GM18519 (cell line): ENCODE measurements at regions not wholly inside any gene's neighbourhood (a gene's known extent, or its start where the extent isn't known, plus 50 kb on each side); places are given as distances from the start of the nearest gene placed in this dataset.

Experiments
- ATAC-seq: cut with Tn5 transposase; IDR thresholded peaks from one replicate; pipeline ENCODE4 v1.9.1; 2021; ENCODE audit warnings: mild to moderate bottlenecking, moderate library complexity; ENCODE audit not compliant: unreplicated experiment, low FRiP score

DNA sequence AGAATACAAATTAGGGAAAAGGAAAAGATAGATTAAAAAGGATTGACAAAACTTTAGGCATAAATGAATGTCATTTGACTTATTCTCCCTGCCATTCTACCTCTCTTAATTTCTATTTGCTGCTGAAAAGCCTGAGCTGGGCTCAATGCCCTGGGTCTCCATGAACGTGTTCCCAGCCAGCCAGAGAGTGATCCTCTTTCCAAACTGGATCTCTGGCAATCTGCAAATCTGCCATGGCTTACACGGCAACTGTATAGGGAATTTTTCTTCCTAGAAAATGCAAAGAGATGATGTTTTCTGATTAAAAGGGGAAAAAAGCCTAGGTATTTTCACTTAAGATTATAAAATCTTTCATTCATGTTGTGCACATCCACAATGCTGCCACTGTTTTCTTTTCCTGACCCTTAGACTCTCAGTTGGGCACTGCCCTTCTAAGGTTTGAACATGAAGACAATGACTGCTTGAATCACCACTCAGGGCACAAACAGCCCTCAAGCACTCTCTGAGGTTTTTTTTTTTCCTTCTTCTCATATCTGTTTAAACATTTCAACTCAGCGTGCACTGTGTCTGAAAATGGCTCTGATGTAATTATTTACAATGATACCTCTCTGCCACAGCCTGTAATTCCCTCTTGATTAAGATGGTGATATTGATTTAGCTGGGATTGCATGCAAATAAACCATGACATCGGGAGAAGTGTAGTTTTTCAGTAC is 60.3 kb downstream of the DACT1 start:
- ATAC-seq, result no peak

DNA sequence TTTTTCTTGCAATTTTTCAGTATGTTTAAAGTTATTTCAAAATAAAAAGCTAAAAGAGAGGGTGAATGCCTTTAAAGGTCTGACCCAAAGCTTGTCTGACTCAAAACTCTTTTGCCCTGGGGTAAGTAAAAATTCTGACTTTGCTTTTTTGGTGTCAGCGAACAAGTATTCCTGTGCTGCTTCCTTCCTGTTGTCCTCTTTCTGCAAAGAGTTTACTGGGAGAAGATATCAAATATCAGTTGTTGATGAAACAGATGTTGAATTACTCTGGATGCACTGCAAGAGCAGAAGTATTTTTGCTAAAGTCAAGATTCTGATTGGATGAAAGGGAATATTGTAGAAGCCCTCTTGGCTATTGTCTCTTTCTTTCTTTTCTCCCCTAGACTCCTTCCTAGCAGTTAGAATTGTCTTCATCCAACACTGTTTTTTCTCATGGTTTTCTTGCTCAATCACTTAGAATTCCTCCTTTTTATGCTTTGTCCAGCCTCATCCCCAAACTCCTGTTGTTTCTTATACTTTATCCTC is 62.0 kb downstream of the DACT1 start:
- no peak for ATAC-seq

DNA sequence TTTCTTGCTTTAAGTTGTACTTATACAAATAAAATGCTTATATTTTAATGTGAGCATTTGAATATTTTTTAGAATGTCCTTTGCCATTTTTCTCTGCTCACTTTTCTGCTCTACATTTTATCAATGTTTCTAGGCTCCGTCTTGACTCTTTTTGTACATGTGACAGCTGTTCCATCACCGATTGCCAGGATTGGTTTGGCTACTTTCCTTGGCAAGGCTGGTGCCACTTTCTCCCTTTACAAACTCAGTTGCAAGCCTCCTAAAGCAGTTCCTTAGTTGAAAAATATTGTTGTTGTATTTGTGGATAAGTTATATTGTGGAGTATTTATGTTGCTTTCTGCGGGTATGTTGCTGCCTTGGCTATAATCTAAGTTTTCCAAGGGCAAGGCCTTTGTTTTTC is 63.4 kb downstream of the DACT1 start:
- ATAC-seq, result no peak

DNA sequence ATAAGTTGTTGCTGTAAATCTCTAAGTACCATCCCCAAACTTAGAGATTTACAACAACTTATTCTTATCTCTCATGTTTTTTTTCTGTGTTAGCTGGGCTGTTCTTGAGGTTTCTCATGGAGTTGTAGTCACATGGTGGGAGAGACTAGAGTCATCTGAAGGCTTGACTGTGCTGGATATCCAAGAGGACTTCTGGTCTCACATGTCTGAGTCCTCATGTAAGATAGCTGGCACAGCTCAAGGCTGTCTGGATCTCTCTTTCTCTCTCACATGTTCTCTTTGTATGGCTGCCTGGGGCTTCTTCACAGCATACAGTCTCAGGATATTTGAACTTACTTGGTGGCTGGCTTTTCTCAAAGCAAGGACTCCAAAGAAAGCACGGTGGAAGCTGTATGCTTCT is 63.8 kb downstream of the DACT1 start:
- ATAC-seq, result no peak

DNA sequence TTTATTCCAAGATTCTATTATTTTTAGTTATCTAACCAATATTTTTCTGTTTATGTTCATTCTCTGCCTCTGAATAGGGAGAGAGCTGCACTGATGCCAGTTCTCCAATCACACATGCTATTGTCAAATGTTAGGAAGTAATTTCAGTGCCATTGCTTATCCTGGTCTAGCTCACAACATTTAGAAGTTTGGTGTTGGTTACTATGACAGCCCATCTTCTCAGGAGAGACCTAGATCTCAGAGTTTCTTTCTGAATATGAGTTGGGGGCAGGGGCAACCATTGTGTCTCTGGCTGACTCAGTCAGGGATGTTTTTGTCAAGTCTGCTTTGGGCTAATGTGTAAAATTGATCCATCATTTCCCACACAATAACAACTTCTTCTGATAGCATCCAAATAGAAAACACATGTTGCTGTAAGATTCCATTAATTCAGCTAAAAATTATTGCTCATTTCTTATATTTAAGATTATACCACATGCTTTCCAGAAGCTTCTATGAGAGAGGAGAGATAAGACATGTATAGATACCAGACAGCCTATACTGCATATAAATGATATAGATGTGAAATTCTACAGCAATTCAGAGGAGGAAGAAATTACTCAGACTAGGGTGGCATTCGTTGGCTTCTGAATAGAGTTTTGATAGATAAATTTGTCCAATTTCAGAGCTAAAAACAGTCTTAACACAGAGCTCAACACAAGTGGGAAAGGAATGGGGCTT is 64.8 kb downstream of the DACT1 start:
- ATAC-seq, result no peak

DNA sequence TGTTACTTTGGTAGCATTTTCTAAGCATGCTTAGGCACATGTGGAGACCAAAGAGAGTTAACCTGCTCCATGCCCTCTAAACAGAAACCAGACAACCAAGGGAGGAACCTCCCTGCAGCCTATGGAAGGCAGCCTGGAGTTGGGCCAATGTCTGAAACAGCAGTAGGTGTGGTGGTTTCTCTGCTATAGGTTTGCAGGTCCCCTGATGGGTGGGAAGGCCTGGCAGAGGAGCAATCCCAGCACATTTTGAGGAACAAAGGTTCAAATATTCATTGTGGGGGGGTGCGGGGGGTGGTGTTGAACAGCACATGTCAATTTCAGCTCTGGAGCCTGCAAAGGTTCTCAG is 65.4 kb downstream of the DACT1 start:
- ATAC-seq, result no peak

DNA sequence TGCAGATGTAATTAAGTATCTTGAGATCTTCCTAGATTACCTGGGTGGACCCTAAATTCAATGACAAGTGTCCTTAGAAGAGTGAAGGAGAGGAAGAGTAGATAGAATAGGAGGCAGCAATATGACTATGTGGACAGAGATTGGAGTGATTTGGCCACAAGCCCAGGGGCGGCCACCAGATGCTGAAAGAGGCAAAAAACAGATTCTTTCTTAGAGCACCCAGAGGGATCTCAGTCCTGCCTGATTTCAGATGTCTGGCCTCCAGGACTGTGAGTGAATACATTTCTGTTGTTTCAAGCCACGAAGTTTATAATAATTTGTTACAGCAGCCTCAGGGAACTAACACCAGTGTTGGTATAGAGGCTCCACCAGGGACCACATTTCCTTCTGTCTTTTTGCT is 67.3 kb downstream of the DACT1 start:
- no peak for ATAC-seq

DNA sequence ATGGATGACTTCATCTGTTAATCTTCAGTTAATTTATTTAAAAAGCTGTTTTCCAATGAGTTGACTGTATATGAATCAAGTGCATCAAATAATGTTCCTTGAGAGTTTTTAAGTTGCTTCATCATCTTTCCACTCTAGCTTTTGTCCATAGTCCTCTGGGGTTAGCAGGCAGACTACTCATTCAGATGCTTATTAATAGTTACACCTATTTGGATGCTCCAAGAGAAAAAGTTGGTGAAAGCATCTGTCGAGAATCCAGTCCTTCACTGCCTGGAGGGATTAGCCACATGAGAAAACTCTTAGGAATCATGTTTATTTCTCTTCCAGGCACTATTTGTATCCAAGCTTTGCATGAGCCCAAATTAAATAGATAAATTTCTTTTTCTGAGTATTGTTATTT is 70.2 kb downstream of the DACT1 start:
- ATAC-seq, result no peak

DNA sequence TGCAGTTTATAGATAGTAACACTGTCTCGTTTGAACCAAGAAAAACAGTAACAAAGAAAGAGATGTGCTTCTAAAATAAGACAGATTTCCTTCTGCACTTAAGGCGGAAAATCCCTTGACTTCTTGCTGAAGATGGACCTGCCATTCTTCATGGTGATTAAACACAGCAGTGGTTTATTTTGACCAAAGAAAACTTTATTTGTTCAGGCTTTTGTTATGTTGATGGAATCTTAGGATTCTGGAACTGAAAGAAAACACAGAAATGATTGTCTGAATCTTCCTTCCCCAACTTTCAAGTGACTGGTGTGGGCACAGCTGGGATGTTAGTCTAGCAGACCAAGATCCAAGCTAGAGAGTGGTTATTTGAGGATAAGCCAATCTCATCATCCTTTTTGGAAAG is 72.2 kb downstream of the DACT1 start:
- no peak for ATAC-seq

DNA sequence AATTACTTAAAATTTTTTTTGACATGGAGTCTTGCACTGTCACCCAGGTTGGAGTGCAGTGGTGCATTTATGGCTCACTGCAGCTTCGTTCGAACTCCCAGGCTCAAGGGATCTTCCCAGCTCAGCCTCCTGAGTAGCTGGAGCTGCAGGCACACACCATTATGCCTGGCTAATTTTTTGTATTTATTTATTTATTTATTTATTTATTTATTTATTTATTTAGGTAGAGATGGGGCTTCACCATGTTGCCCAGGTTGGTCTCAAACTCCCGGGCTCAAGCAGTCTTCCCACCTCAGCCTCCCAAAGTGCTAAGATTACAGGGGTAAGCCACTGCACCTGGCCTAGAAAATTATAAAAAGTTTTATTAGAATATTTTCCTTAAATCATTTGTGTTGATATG is 73.6 kb downstream of the DACT1 start:
- no peak for ATAC-seq

DNA sequence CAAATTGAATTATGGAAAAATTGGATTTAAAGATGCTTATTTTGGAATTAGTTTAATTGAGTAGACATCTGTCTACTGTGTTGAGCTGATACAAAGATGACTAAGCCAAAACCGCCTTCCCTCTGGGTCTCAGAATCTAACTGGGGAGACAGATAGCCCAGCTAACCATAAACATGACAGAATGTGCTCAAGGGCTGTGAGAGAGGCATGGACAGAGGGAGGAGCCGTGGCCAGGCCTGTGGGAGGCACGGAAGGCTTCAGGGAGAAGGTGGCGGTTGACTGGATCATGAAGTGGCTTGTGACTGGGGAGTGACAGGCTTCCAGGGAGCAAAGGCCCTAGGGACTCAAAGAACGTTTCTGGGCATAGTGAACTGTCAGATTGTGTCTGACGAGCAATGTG is 74.6 kb downstream of the DACT1 start:
- ATAC-seq, result no peak

DNA sequence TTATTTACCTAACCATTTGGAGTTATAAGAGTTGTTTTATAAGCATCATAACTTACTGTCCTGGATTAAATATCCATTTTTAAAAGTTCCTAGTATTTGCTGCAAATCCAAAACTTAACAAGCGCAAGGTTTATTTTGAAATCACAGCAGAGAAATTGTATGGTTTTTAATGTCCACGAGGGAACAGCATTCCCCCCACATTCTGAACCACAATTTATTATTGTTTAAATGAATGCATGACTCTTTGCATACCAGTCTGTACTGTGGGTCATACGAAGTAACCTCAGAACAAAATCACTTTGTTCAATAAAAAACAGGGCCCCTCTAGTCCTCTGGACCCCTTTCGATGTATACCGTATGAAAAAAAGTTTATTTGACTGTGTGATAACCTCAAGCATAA is 75.9 kb downstream of the DACT1 start:
- ATAC-seq, result no peak

DNA sequence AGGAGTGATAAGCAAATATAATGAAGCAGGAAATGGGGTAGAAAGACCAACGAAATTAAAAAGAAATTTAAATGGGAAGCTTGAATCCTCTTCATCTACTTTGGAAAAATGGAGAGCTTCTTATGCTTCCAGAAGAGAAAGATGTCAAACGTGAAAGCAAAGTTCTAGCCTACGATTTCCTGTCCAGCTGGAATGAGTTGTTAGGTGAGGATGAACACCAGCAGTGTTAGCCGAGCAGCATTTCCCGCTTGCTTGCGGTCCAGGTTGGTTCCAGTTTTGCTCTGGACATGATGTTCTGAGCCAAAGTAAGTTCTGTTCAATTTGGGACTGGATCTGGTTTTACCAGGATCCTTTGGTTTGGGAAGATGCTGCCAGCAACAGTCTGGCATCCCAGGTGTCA is 78.9 kb downstream of the DACT1 start:
- no peak for ATAC-seq

DNA sequence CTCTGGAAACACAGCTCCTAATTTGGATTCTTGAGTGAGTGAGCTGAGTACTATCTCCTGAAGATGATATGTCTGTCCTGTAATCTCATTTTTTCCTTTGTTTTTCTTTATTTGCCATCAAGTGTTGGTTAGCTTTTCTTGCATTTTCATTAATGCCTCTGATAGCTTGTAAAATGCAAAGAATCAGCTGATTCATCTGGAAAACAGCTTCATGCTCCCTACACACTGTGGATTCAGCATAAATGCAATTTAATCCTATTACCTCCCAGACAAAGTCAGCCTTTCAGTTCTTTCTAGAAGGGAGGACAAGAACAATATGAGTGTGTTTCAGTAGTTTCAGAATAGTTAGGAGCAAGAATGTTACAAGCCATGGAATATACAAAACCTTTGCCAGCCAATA is 79.4 kb downstream of the DACT1 start:
- no peak for ATAC-seq

DNA sequence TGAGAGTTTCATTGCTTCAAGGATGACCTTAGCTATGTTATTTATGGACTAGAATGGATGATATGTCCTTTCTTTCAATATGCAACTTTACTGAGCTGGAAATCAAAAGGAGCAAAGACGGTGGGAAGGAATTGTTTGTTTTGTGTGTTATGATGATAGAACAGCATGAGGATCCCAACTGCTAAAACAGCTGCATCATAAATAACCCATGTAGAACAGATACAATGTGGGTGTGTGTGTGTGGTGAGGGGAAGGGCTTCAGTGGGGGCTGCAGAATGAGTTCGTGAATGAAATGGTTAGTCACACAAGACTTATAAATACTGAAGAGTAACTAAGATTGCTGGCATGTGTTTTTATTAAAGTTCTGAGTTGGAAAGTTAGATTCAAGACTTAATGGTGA is 80.1 kb downstream of the DACT1 start:
- ATAC-seq, result no peak

DNA sequence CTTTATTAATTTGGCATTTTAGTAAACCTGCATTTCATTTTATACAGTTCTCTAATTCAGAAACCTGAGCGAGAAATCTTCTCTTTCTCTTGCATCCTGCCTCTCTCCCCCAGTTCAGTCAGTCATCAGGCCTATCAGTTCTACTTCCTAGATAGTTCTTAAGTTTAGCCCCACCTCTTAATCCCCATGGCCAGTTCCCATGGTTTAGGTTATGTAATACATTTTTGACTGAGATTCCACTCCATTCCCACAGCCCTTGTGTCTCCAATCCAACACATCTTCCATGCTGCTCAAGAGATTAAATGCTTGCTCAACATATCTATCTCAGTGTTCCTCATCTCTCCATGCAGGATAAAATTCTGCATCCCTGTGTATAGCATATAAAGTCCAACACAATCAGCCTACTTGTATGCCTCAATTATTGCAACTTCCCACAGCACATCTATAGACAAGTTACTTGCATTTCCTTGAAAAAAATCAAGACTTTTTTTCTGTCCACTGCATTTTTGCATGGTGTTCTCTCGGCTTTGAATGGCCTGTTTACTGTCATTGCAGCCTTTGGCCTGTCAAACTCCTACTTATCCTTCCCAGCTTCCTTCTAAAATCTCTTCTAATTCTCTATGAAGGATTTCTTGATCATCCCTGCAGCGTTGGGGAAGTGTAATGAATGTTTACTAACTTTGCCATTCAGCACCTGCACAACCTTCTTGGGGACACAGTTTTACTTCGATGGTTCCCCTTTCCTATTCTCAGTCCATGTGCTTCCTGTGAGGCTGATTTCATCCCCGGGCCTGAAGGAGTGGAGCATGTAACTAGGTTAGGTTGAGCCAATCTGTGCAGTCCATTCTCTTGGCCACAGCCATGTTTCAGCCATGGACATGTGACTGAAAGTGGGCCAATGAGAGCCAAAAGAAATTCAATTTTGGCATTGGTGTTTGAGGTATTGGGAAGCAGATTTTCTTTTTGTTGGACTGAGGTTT is 80.8 kb downstream of the DACT1 start:
- no peak for ATAC-seq

DNA sequence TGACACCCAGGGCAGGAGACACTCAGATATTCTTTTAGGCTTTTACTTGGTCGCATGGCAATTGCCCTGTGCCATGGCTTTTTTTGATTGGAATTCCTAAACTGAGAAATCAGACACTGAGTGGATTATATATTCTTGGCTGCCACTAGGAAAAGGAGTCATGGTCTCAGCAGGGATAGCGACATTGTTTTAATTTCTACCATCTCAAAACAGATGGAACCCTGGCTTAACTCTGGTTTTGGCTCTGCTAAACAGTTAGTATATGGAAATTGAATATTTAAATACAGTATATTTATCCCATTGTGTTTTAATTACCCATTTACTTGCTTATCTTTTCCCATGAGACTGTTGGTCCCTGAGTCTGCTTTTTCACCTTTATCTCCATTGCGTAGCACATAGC is 84.0 kb downstream of the DACT1 start:
- ATAC-seq, result no peak

DNA sequence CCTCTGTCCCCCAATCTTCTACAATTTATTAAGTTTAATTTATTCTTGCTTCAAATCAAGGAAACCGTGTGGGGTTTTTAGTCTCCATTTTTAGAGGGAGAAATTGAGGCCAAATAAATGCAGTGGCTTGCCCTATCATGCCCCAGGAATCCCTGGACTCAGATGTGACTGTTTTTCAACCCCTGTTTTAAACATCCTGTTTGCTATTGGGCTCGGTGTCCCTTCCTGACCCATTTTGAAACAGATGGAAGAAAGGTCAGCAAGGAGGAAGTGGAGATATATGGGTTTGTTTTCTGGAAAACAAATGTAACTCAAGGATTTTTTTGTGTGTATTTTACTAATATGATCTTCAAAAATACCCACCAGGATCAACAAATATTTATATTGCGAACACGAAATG is 84.7 kb downstream of the DACT1 start:
- ATAC-seq, result no peak

DNA sequence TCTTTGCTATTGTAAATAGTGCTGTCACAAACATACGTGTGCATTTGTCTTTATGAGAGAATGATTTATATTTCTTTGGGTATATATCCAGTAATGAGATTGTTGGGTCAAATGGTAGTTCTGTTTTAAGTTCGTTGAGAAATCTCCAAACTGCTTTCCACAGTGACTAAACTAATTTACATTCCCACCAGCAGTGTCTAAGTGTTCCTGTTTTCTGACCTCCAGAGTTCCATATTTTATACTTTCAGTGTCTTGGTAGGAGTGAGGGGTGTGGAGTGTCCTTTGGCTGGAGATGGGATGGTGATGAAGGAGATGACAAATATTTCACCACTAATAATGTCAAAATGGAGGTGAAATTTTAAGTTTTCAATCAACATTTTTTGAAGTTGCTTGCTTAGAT is 86.4 kb downstream of the DACT1 start:
- ATAC-seq, result no peak

DNA sequence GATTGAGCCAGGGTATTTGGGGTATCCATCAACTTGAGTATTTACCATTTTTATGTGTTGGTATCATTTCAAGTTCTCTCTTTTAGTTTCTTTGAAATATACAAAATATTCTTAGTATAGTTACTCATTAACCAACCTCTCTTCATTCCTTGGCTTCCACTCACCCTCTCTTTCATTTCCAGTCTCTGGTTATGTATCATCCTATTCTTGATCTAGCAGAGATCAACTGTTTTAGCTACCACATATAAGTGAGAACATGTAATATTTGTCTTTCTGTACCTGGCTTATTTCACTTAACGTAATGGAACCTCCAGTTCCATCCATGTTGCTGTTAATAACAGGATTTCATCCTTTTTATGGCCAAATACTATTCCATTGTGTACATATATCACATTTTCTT is 86.9 kb downstream of the DACT1 start:
- ATAC-seq, result no peak

DNA sequence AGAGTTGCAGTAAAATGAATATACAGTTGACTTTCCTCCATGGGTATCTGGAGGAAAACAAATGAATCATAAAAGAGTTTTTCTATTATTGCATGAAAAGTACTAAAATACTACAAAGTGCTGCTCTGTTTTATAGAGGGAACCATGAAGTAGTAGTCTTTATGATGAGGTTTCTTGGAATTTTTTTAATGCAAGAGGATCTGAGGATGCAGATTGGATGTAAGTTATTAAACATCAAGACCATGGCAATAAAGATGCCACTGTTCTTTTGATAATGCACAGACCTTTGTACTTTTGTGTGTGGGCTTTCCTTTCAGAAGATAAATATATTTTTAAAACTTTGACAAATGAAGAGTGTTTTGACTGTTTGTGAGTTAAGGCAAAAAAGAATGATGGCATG is 87.5 kb downstream of the DACT1 start:
- ATAC-seq, result no peak
